ENCODE measurements at regions not wholly inside any gene's neighbourhood (a gene's known extent, or its start where the extent isn't known, plus 50 kb on each side); places are given as distances from the start of the nearest gene placed in this dataset.

DNA sequence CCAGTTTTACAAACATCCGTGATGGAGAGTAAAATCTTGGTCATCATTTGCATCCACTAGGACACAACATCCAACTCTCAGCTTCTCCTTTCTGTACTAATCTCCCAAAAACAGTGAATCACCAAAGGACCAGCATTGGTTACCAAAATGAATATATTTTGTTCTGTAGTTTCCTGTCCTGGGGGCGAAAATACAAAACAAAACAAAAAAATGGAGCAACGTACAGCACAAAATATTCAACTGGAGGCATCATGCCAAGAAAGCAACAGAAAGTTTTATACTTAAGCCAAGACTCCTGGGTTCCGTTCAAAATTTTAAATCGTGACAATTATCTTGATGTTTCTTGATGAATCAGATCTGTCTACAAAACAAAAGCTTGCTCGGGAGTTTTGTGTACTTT is 126.6 kb upstream of the CCDC28A start:
- intact Hi-C loops (cut with micrococcal nuclease; ENCODE audit: unreplicated experiment) = loop anchor here (5.0 kb wide), 1 partner anchor 45 kb away; no protein-coding TSS in a partner anchor
- H3K4me3 ChIP-seq (ENCODE audit: low read depth, low read length) = no peak overlapping the region
- H3K36me3 ChIP-seq (ENCODE audit: control insufficient read depth, insufficient read depth, low read length) = no peaks in the 10 kb centered on the region
- H3K27ac Mint-ChIP-seq (ENCODE audit: unreplicated experiment) = no peak overlapping the region
- TF ChIP-seq CTCF (IDR thresholded peaks at IDR 0.05; ENCODE audit: insufficient read depth in 1 of 2, low read depth in 1 of 2, low read length in 1 of 2, severe bottlenecking in 1 of 2, unreplicated experiment in 1 of 2) = no peak
- no peaks in the 10 kb centered on the region for H3K9me3 ChIP-seq
- no peak for DNase-seq
- H3K4me1 ChIP-seq = peaks cover 18% of the 10 kb centered on the region
- H3K27me3 ChIP-seq (replicated peaks; ENCODE audit: control insufficient read depth, insufficient read depth, low read length) = no peaks in the 10 kb centered on the region
- CTCF ChIA-PET = no interaction called here
- no peaks in the 10 kb centered on the region for H3K27me3 Mint-ChIP-seq (ENCODE audit: insufficient read depth, unreplicated experiment)
- H3K4me1 Mint-ChIP-seq (ENCODE audit: low read depth, unreplicated experiment) = peaks cover 21% of the 10 kb centered on the region
- POLR2A ChIA-PET = no interaction called here
- H3K4me3 Mint-ChIP-seq (ENCODE audit: unreplicated experiment) = no peak overlapping the region
- no TSS peak for BruUV-seq (replicated peaks)
- no peaks in the 10 kb centered on the region for H3K36me3 Mint-ChIP-seq (ENCODE audit: insufficient read depth, unreplicated experiment)
- no peaks in the 10 kb centered on the region for H3K9me3 Mint-ChIP-seq (ENCODE audit: unreplicated experiment)

DNA sequence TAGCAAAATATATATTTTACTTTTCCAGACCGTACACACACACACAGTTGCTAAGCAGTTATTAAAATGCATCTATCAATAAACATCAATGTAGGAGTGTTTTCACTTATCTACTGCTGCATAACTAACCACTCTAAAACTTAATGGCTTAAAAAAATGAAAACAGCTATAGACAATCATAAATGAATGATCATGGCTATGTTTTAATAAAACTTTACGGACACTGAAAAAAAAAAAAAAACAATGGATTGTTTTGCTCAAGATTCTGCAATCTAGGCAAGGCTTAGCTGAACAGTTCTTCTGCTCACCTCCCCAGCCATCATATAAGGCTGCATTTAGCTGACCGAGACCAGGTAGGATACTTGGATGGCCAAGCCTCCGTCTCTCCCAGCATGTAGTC is 125.4 kb upstream of the CCDC28A start:
- Mint-ChIP-seq H3K4me3 (ENCODE audit: unreplicated experiment) (no peak overlapping the region), H3K36me3 (ENCODE audit: insufficient read depth, unreplicated experiment) (no peaks in the 10 kb centered on the region), H3K4me1 (ENCODE audit: low read depth, unreplicated experiment) (peaks cover 13% of the 10 kb centered on the region), H3K27ac (ENCODE audit: unreplicated experiment) (no peak overlapping the region), H3K9me3 (ENCODE audit: unreplicated experiment) (no peaks in the 10 kb centered on the region), H3K27me3 (ENCODE audit: insufficient read depth, unreplicated experiment) (no peaks in the 10 kb centered on the region)
- Histone ChIP-seq H3K9me3 (no peaks in the 10 kb centered on the region), H3K4me1 (peaks cover 14% of the 10 kb centered on the region; the same call in 1 of the 2 replicates), H3K4me3 (ENCODE audit: low read depth, low read length) (no peak overlapping the region), H3K27me3 (replicated peaks; ENCODE audit: control insufficient read depth, insufficient read depth, low read length) (no peaks in the 10 kb centered on the region), H3K36me3 (ENCODE audit: control insufficient read depth, insufficient read depth, low read length) (no peaks in the 10 kb centered on the region)
- ChIA-PET CTCF (no interaction called here), POLR2A (interaction anchor here (0.7 kb wide), 1 partner anchor 593 kb away, joined by 4 read pairs; no protein-coding TSS in a partner anchor)
- intact Hi-C loops (cut with micrococcal nuclease; ENCODE audit: unreplicated experiment) = loop anchor here (5.0 kb wide), 1 partner anchor 44 kb away; no protein-coding TSS in a partner anchor
- no peak for TF ChIP-seq CTCF (IDR thresholded peaks at IDR 0.05; ENCODE audit: insufficient read depth in 1 of 2, low read depth in 1 of 2, low read length in 1 of 2, severe bottlenecking in 1 of 2, unreplicated experiment in 1 of 2)
- no TSS peak for BruUV-seq (replicated peaks)
- no peak for DNase-seq

- no peaks in the 10 kb centered on the region for H3K9me3 Mint-ChIP-seq (ENCODE audit: unreplicated experiment)
- H3K27me3 Mint-ChIP-seq (ENCODE audit: insufficient read depth, unreplicated experiment) = no peaks in the 10 kb centered on the region
- intact Hi-C loops (cut with micrococcal nuclease; ENCODE audit: unreplicated experiment) = no loop called here
- Histone ChIP-seq H3K36me3 (ENCODE audit: control insufficient read depth, insufficient read depth, low read length) (no peaks in the 10 kb centered on the region), H3K4me1 (no peaks in the 10 kb centered on the region; the same call in 1 of the 2 replicates), H3K9me3 (no peaks in the 10 kb centered on the region), H3K27me3 (replicated peaks; ENCODE audit: control insufficient read depth, insufficient read depth, low read length) (no peaks in the 10 kb centered on the region), H3K4me3 (ENCODE audit: low read depth, low read length) (no peak overlapping the region)
- H3K4me3 Mint-ChIP-seq (ENCODE audit: unreplicated experiment) = no peak overlapping the region
- CTCF ChIA-PET = no interaction called here
- H3K36me3 Mint-ChIP-seq (ENCODE audit: insufficient read depth, unreplicated experiment) = no peaks in the 10 kb centered on the region
- no peaks in the 10 kb centered on the region for H3K4me1 Mint-ChIP-seq (ENCODE audit: low read depth, unreplicated experiment)
- no peak overlapping the region for H3K27ac Mint-ChIP-seq (ENCODE audit: unreplicated experiment)
- no peak for TF ChIP-seq CTCF (IDR thresholded peaks at IDR 0.05; ENCODE audit: insufficient read depth in 1 of 2, low read depth in 1 of 2, low read length in 1 of 2, severe bottlenecking in 1 of 2, unreplicated experiment in 1 of 2)
- BruUV-seq (replicated peaks) = no TSS peak
- DNase-seq = no peak
- POLR2A ChIA-PET = no interaction called here
Observed at GRCh38 chr6:138651491-138651890, 122.1 kb upstream of the CCDC28A start.

Measured in Caco-2 (cell line).